ENCODE measurements at regions not wholly inside any gene's neighbourhood (a gene's known extent, or its start where the extent isn't known, plus 50 kb on each side); places are given as distances from the start of the nearest gene placed in this dataset.
"Not testable (repeated sequence)": the region's sequence is repeated elsewhere in the genome, so short reads cannot be mapped to it uniquely, and the experiment has no call there.

- no peak for DNase-seq
Observed at GRCh38 chr11:103585401-103585800, 451.0 kb upstream of the DDI1 start.

GRCh38 chr11:103585911-103586310 is 450.5 kb upstream of the DDI1 start:
- no peak for DNase-seq

- no peak for DNase-seq
Observed at GRCh38 chr11:103586756-103587155, 449.7 kb upstream of the DDI1 start.

- DNase-seq, result no peak
Observed at GRCh38 chr11:103587901-103588788, 448.3 kb upstream of the DDI1 start.

- no peak for DNase-seq
Observed at GRCh38 chr11:103591554-103591953, 444.9 kb upstream of the DDI1 start.

- no peak for DNase-seq
Observed at GRCh38 chr11:103594283-103594682, 442.2 kb upstream of the DDI1 start.

GRCh38 chr11:103596315-103596714 is 440.1 kb upstream of the DDI1 start:
- no peak for DNase-seq

GRCh38 chr11:103601225-103601846 is 435.1 kb upstream of the DDI1 start:
- DNase-seq, result peak in 1 of 2 donors; percentile 30

GRCh38 chr11:103602840-103603239 is 433.6 kb upstream of the DDI1 start:
- no peak for DNase-seq

GRCh38 chr11:103604310-103604709 is 432.1 kb upstream of the DDI1 start:
- no peak for DNase-seq

GRCh38 chr11:103608566-103608965 is 427.9 kb upstream of the DDI1 start:
- no peak for DNase-seq

GRCh38 chr11:103609117-103610066 is 427.0 kb upstream of the DDI1 start:
- DNase-seq, result no peak

GRCh38 chr11:103610435-103610834 is 426.0 kb upstream of the DDI1 start:
- DNase-seq, result no peak

GRCh38 chr11:103611526-103612260 is 424.7 kb upstream of the DDI1 start:
- not testable (repeated sequence) for DNase-seq

- not testable (repeated sequence) for DNase-seq
Observed at GRCh38 chr11:103612451-103612850, 424.0 kb upstream of the DDI1 start.

GRCh38 chr11:103616586-103616985 is 419.9 kb upstream of the DDI1 start:
- DNase-seq, result not testable (repeated sequence)

GRCh38 chr11:103618528-103618927 is 417.9 kb upstream of the DDI1 start:
- DNase-seq, result no peak

- no peak for DNase-seq
Observed at GRCh38 chr11:103619480-103619879, 417.0 kb upstream of the DDI1 start.

GRCh38 chr11:103619938-103620337 is 416.5 kb upstream of the DDI1 start:
- DNase-seq, result peak in 1 of 2 donors; percentile 10

- DNase-seq, result no peak
Observed at GRCh38 chr11:103622296-103622695, 414.1 kb upstream of the DDI1 start.

GRCh38 chr11:103623933-103624332 is 412.5 kb upstream of the DDI1 start:
- DNase-seq, result no peak

Data from hippocampal formation (tissue), 2 donors.